ENCODE measurements at regions not wholly inside any gene's neighbourhood (a gene's known extent, or its start where the extent isn't known, plus 50 kb on each side); places are given as distances from the start of the nearest gene placed in this dataset.

DNA sequence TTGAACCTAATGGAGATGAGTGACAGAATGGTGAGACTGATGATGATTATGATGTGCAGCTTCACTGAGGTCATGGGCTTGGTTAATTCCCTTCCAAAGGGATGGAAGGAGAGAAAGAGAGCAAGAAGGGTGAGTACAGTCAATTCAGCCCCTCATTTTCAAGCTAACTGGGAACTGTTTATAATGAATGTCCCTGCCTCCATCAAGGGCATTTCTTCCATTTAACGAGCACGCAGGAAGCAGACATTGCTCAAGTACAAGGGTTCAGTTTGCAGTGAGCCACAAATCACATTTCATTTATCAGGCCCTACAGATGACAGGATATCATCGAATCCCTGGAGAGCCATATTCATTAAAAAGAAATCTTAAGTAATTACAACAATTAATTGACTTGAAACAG is 158.3 kb upstream of the EEF1E1 start:
- no TSS peak for BruUV-seq (replicated peaks)
- H3K27me3 ChIP-seq (replicated peaks in 1 of 2; ENCODE audit: control insufficient read depth in 2 of 2, insufficient read depth in 2 of 2, low read length in 1 of 2): no peaks in the 10 kb centered on the region
- DNase-seq (ENCODE audit: low read depth, low spot score): no peak
- no peak overlapping the region for H3K9ac ChIP-seq (ENCODE audit: control insufficient read depth, insufficient read depth, low read length)
- ChIA-PET POLR2A (no interaction called here), SMC1A (ENCODE audit: uncharacterized antibody, unreplicated experiment) (no interaction called here), RAD21 (ENCODE audit: unreplicated experiment) (no interaction called here), CTCF (no interaction called here)
- H3K4me3 ChIP-seq: no peak overlapping the region
- intact Hi-C loops (cut with micrococcal nuclease; ENCODE audit: unreplicated experiment) (no loop called here), in situ Hi-C loops (cut with MboI) (no loop called here)
- no peaks in the 10 kb centered on the region for H3K36me3 ChIP-seq (ENCODE audit: control insufficient read depth in 2 of 2, insufficient read depth in 2 of 2, low read length in 1 of 2)
- 16% methylated on average over 3 of the region's 3 CpGs for WGBS (ENCODE audit: insufficient coverage, insufficient replicate concordance, low lambda C conversion rate, missing lambda C conversion rate)
- no peak overlapping the region for H3K27ac ChIP-seq (ENCODE audit: control insufficient read depth, insufficient read depth)
- H3K9me3 ChIP-seq (replicated peaks; ENCODE audit: control insufficient read depth, insufficient read depth, low read length): no peaks in the 10 kb centered on the region
- H3K4me1 ChIP-seq (ENCODE audit: control insufficient read depth, insufficient read depth, low read length): no peaks in the 10 kb centered on the region
- H2AFZ ChIP-seq (ENCODE audit: control insufficient read depth, low read depth, low read length): no peak overlapping the region
- H3K79me2 ChIP-seq (ENCODE audit: control insufficient read depth, insufficient read depth, low read length): no peaks in the 10 kb centered on the region
- no peaks in the 10 kb centered on the region for H4K20me1 ChIP-seq (ENCODE audit: control insufficient read depth, insufficient read depth)
- H3K4me2 ChIP-seq (ENCODE audit: control insufficient read depth, insufficient read depth): no peak overlapping the region
- no peak for ATAC-seq
- no peak for FAIRE-seq
- TF ChIP-seq NR2F1 (conservative IDR thresholded peaks at IDR 0.05) (no peak), ZNF622 (IDR thresholded peaks at IDR 0.05) (no peak), POU2F2 (IDR thresholded peaks at IDR 0.05; ENCODE audit: borderline replicate concordance, low read depth, low read length) (no peak), RBBP5 (conservative IDR thresholded peaks at IDR 0.05) (no peak), NFXL1 (IDR thresholded peaks at IDR 0.05; ENCODE audit: borderline replicate concordance) (no peak), CBX5 (IDR thresholded peaks at IDR 0.05; ENCODE audit: low read depth) (no peak), IRF4 (IDR thresholded peaks at IDR 0.05; ENCODE audit: low read depth, low read length) (no peak), MEF2A (IDR thresholded peaks at IDR 0.05; ENCODE audit: insufficient read depth, low read depth, low read length) (no peak), PAX5 (IDR thresholded peaks at IDR 0.05; ENCODE audit: borderline replicate concordance, low read depth, low read length) (no peak), EED (IDR thresholded peaks at IDR 0.05; ENCODE audit: low read depth) (no peak), BCL11A (IDR thresholded peaks at IDR 0.05; ENCODE audit: low read depth, low read length) (no peak), SPI1 (IDR thresholded peaks at IDR 0.05; ENCODE audit: borderline replicate concordance, insufficient read depth, low read depth, low read length) (no peak)
- TF ChIP-seq, protein P1, sequence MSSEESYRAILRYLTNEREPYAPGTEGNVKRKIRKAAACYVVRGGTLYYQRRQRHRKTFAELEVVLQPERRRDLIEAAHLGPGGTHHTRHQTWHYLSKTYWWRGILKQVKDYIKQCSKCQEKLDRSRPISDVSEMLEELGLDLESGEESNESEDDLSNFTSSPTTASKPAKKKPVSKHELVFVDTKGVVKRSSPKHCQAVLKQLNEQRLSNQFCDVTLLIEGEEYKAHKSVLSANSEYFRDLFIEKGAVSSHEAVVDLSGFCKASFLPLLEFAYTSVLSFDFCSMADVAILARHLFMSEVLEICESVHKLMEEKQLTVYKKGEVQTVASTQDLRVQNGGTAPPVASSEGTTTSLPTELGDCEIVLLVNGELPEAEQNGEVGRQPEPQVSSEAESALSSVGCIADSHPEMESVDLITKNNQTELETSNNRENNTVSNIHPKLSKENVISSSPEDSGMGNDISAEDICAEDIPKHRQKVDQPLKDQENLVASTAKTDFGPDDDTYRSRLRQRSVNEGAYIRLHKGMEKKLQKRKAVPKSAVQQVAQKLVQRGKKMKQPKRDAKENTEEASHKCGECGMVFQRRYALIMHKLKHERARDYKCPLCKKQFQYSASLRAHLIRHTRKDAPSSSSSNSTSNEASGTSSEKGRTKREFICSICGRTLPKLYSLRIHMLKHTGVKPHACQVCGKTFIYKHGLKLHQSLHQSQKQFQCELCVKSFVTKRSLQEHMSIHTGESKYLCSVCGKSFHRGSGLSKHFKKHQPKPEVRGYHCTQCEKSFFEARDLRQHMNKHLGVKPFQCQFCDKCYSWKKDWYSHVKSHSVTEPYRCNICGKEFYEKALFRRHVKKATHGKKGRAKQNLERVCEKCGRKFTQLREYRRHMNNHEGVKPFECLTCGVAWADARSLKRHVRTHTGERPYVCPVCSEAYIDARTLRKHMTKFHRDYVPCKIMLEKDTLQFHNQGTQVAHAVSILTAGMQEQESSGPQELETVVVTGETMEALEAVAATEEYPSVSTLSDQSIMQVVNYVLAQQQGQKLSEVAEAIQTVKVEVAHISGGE (CRISPR knock-in tag; IDR thresholded peaks at IDR 0.05): no peak
- TF ChIP-seq, protein P2, sequence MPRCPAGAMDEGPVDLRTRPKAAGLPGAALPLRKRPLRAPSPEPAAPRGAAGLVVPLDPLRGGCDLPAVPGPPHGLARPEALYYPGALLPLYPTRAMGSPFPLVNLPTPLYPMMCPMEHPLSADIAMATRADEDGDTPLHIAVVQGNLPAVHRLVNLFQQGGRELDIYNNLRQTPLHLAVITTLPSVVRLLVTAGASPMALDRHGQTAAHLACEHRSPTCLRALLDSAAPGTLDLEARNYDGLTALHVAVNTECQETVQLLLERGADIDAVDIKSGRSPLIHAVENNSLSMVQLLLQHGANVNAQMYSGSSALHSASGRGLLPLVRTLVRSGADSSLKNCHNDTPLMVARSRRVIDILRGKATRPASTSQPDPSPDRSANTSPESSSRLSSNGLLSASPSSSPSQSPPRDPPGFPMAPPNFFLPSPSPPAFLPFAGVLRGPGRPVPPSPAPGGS (IDR thresholded peaks at IDR 0.05; ENCODE audit: borderline replicate concordance, insufficient read depth, low read depth, low read length, poor library complexity, severe bottlenecking): no peak
- TF ChIP-seq, protein P3, sequence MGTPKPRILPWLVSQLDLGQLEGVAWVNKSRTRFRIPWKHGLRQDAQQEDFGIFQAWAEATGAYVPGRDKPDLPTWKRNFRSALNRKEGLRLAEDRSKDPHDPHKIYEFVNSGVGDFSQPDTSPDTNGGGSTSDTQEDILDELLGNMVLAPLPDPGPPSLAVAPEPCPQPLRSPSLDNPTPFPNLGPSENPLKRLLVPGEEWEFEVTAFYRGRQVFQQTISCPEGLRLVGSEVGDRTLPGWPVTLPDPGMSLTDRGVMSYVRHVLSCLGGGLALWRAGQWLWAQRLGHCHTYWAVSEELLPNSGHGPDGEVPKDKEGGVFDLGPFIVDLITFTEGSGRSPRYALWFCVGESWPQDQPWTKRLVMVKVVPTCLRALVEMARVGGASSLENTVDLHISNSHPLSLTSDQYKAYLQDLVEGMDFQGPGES (IDR thresholded peaks at IDR 0.05): no peak
- TF ChIP-seq, protein P4, sequence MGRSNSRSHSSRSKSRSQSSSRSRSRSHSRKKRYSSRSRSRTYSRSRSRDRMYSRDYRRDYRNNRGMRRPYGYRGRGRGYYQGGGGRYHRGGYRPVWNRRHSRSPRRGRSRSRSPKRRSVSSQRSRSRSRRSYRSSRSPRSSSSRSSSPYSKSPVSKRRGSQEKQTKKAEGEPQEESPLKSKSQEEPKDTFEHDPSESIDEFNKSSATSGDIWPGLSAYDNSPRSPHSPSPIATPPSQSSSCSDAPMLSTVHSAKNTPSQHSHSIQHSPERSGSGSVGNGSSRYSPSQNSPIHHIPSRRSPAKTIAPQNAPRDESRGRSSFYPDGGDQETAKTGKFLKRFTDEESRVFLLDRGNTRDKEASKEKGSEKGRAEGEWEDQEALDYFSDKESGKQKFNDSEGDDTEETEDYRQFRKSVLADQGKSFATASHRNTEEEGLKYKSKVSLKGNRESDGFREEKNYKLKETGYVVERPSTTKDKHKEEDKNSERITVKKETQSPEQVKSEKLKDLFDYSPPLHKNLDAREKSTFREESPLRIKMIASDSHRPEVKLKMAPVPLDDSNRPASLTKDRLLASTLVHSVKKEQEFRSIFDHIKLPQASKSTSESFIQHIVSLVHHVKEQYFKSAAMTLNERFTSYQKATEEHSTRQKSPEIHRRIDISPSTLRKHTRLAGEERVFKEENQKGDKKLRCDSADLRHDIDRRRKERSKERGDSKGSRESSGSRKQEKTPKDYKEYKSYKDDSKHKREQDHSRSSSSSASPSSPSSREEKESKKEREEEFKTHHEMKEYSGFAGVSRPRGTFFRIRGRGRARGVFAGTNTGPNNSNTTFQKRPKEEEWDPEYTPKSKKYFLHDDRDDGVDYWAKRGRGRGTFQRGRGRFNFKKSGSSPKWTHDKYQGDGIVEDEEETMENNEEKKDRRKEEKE (IDR thresholded peaks at IDR 0.05): no peak
- TF ChIP-seq, protein P5, sequence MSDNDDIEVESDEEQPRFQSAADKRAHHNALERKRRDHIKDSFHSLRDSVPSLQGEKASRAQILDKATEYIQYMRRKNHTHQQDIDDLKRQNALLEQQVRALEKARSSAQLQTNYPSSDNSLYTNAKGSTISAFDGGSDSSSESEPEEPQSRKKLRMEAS (IDR thresholded peaks at IDR 0.05; ENCODE audit: low read depth, low read length): no peak
